Psoas muscle (tissue), 7 donors: ENCODE measurements at regions not wholly inside any gene's neighbourhood (a gene's known extent, or its start where the extent isn't known, plus 50 kb on each side); places are given as distances from the start of the nearest gene placed in this dataset.

Source experiments
- ATAC-seq, 4 donors: fragments of 200-7000 bp; cut with Tn5 transposase; one replicate each; pipeline ENCODE4 v1.9.1; 2020; ENCODE audit warnings: moderate library complexity in 3 of 4, mild to moderate bottlenecking in 2 of 4
- DNase-seq, 2 donors: peaks; one replicate each; pipeline ENCODE4 v3.0.0-alpha.2; 2020
- H3K27ac ChIP-seq: fragments of 200-600 bp; one replicate; pipeline ENCODE4 v1.8.0; 2022
- H3K27me3 ChIP-seq, 3 donors: fragments of 200-600 bp in 1 of 3; one replicate each; pipeline versions ENCODE4 v1.6.1 to v1.8.0; 2013 to 2022; ENCODE audit warnings: low read length in 2 of 3, mild to moderate bottlenecking in 2 of 3, moderate library complexity in 1 of 3; ENCODE audit not compliant: insufficient read depth in 3 of 3
- H3K36me3 ChIP-seq, 2 donors: fragments of 200-600 bp in 1 of 2; one replicate each; pipeline versions ENCODE4 v1.6.1 to v1.8.0; 2013 to 2022; ENCODE audit warnings: low read depth in 1 of 2, mild to moderate bottlenecking in 1 of 2, moderate library complexity in 1 of 2; ENCODE audit not compliant: insufficient read depth in 1 of 2
- H3K4me1 ChIP-seq: fragments of 200-600 bp; one replicate; pipeline ENCODE4 v1.8.0; 2022
- H3K4me3 ChIP-seq: fragments of 200-600 bp; one replicate; pipeline ENCODE4 v1.8.0; 2022; ENCODE audit warnings: mild to moderate bottlenecking
- H3K9me3 ChIP-seq: fragments of 200-600 bp; one replicate; pipeline ENCODE4 v1.8.0; 2022
- WGBS, 3 donors: extraction: QIAGEN DNeasy Blood & Tissue Kit; methylation state at CpG; one replicate each; pipeline versions ENCODE4 v1.1.6 to v1.1.7; 2013; 5-methylcytosine and 5-hydroxymethylcytosine counted together
- intact Hi-C, 2 donors: fragments of 100-400 bp; cut with DNase I; formaldehyde crosslinking; loops; one replicate each; pipeline versions ENCODE4 v1.11.0 to v1.14.2; 2022
- TF ChIP-seq, protein P1 (sequence below): fragments of 200-600 bp; IDR thresholded peaks from one replicate; pipeline ENCODE4 v1.8.0; 2022; ENCODE audit warnings: antibody characterized with exemption
- donor health status: healthy with polysubstance abuse.
- donor health status: DM: no; HTN: no; CAD: no; lungs with moderate emphysema.
- donor health status: Bipolar disorder and iron deficiency.
- donor health status: healthy.
- donor health status: DM: yes; HTN: yes; CAD: no.
- donor health status: DM: no; HTN: no; CAD: no.
- donor health status: DM: yes; HTN: yes; CAD: no.

DNA sequence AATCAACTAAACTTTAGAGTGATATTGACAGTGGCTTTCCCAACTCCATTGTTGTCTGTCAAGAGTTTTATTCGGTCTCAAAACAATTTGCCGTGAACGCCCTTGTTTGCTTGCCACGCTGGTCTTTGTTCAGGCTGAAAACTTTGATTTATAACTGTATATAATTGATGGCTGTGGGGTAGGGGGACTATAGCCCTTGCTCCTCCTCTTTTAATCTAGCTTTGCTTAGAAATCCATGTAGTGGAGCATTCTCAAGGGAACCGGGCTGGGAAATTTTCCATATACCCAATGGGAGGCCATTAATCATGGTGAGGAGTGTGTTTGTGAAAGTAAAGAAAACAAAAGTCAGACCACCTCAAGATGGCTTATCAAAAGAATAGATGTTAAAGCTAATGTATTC is 339.8 kb upstream of the RARB start:
- TF ChIP-seq, protein P1, sequence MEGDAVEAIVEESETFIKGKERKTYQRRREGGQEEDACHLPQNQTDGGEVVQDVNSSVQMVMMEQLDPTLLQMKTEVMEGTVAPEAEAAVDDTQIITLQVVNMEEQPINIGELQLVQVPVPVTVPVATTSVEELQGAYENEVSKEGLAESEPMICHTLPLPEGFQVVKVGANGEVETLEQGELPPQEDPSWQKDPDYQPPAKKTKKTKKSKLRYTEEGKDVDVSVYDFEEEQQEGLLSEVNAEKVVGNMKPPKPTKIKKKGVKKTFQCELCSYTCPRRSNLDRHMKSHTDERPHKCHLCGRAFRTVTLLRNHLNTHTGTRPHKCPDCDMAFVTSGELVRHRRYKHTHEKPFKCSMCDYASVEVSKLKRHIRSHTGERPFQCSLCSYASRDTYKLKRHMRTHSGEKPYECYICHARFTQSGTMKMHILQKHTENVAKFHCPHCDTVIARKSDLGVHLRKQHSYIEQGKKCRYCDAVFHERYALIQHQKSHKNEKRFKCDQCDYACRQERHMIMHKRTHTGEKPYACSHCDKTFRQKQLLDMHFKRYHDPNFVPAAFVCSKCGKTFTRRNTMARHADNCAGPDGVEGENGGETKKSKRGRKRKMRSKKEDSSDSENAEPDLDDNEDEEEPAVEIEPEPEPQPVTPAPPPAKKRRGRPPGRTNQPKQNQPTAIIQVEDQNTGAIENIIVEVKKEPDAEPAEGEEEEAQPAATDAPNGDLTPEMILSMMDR = no peak
- 49 to 52% (median 50%) methylated on average over 5 of the region's 5 CpGs for WGBS, 3 donors
- H3K9me3 ChIP-seq = no peaks in the 10 kb centered on the region
- H3K4me1 ChIP-seq = no peaks in the 10 kb centered on the region
- ATAC-seq = no peak
- no peaks in the 10 kb centered on the region for H3K36me3 ChIP-seq
- no peak overlapping the region for H3K4me3 ChIP-seq
- no peak for DNase-seq
- H3K27me3 ChIP-seq = no peaks in the 10 kb centered on the region
- intact Hi-C loops = no loop called here
- H3K27ac ChIP-seq = no peak overlapping the region

GRCh38 chr3:25090698-25091453 is 337.2 kb upstream of the RARB start:
- no peak for ATAC-seq
- TF ChIP-seq, protein P1 = no peak
- no peak overlapping the region for H3K4me3 ChIP-seq
- intact Hi-C loops = no loop called here
- no peaks in the 10 kb centered on the region for H3K27me3 ChIP-seq
- WGBS, 3 donors = 58 to 67% (median 62%) methylated on average over 6 of the region's 6 CpGs
- no peaks in the 10 kb centered on the region for H3K36me3 ChIP-seq
- no peak overlapping the region for H3K27ac ChIP-seq
- H3K4me1 ChIP-seq = no peaks in the 10 kb centered on the region
- DNase-seq = no peak
- no peaks in the 10 kb centered on the region for H3K9me3 ChIP-seq

GRCh38 chr3:25091934-25092333 is 336.1 kb upstream of the RARB start:
- 75 to 77% (median 75%) methylated on average over 5 of the region's 5 CpGs for WGBS, 3 donors

DNA sequence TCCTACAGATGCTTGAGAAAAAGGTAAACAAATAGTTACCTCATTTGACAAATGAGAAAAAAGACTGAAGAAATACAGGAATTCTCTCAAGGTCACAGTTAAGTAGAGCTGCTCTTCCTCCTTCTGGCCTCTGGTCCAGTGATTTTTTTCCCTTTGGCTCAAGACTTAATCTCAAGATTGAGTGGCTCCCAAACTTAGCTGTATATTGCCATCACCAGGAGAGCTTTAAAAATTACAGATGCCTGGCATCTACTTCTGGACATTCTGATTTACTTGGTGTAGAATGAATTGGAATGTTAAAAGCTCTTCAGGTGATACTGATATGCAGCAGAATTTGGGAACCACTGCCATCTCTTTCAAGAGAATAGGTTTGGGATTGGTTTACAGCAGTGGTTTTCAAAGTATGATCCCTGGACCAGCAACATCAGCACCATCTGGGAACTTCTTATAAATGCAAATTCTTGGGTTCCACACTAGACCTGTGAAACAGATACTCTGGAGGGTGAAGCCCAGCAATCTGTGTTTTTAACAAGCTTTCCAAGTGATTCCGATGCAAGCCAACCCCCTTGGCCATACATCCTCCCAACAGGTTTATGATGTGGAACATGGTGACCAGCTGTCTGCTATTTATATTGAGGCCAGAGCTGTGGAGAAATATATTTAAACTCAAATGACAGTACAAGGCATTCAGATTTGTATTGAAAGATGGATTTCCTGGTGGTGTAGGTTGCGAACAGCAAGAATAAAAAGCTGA is 333.0 kb upstream of the RARB start:
- H3K27ac ChIP-seq = no peak overlapping the region
- TF ChIP-seq, protein P1 = no peak
- no peak overlapping the region for H3K4me3 ChIP-seq
- no peaks in the 10 kb centered on the region for H3K36me3 ChIP-seq
- no peak for DNase-seq
- H3K9me3 ChIP-seq = no peaks in the 10 kb centered on the region
- intact Hi-C loops = loop anchor here in 1 of 2 donors (5.0 kb wide), 1 partner anchor 323 kb away; no protein-coding TSS in a partner anchor
- no peaks in the 10 kb centered on the region for H3K27me3 ChIP-seq
- WGBS, 3 donors = 42 to 61% (median 51%) methylated on average over 2 of the region's 2 CpGs
- ATAC-seq = no peak
- H3K4me1 ChIP-seq = no peaks in the 10 kb centered on the region

More at GRCh38 chr3:25091934-25092333, 336.1 kb upstream of the RARB start:
- ATAC-seq = no peak
- H3K4me1 ChIP-seq = no peaks in the 10 kb centered on the region
- no peak overlapping the region for H3K4me3 ChIP-seq
- no peaks in the 10 kb centered on the region for H3K36me3 ChIP-seq
- intact Hi-C loops = no loop called here
- no peaks in the 10 kb centered on the region for H3K27me3 ChIP-seq
- no peak for DNase-seq
- TF ChIP-seq, protein P1 = no peak
- H3K27ac ChIP-seq = no peak overlapping the region
- no peaks in the 10 kb centered on the region for H3K9me3 ChIP-seq
